Esophagus mucosa (tissue), 1 donor: ENCODE measurements at regions not wholly inside any gene's neighbourhood (a gene's known extent, or its start where the extent isn't known, plus 50 kb on each side); places are given as distances from the start of the nearest gene placed in this dataset.

Experiments used
- ATAC-seq: fragments of 200-7000 bp; cut with Tn5 transposase; one replicate; pipeline ENCODE4 v1.9.1; 2020
- donor health status: DM: yes; HTN: yes; CAD: no.

GRCh38 chr6:22943327-22943726 is 374.0 kb downstream of the HDGFL1 start:
- ATAC-seq = no peak

DNA sequence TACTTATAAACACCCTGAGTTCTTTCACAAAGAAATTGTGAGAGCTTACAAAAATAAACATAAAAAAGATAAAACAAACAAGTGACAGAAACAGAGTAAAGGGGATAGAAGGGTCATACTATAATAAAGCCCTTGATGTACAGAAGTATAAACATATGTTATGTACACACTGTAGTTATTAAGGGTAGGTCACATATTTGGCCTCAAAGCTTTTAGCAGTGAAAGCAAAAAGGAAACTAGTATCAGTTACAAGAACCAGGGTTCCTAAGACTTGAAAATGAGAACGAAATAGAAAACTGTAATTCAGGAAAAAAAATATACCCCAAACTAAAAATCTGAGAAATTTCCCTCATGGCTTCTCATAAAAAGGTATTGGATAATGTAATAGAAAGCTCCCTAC is 380.6 kb downstream of the HDGFL1 start:
- ATAC-seq = no peak

GRCh38 chr6:22952097-22952496 is 382.7 kb downstream of the HDGFL1 start:
- no peak for ATAC-seq

DNA sequence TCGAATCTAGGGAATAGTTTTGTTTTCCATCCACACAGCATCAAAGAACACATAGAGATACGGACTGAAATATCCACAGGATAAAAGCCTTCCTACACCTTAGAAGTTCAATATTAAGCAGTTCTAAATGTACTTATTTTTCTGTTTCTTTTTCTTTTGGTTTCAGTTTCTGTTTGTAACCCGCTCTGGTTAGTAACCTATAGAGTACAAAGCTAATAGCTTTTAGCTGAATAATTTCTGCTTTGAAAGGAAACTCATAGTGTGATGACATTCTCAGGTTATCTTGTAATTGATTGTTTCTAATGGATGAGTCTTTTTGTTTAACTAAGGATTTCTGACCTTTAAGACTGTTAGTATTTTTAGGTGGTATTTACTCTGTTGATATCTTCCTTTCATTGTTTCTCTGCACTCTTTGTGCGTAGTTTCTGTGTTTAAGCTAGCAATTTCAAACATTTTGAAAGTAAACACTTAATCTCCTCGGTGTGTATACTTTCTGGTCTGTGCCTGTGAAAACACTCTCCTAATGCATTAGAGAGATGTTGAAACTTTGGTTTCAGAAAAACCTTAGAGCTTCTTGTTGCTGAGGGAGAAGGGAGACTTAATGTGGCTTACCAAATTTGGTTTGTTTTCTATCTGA is 385.5 kb downstream of the HDGFL1 start:
- ATAC-seq = no peak

DNA sequence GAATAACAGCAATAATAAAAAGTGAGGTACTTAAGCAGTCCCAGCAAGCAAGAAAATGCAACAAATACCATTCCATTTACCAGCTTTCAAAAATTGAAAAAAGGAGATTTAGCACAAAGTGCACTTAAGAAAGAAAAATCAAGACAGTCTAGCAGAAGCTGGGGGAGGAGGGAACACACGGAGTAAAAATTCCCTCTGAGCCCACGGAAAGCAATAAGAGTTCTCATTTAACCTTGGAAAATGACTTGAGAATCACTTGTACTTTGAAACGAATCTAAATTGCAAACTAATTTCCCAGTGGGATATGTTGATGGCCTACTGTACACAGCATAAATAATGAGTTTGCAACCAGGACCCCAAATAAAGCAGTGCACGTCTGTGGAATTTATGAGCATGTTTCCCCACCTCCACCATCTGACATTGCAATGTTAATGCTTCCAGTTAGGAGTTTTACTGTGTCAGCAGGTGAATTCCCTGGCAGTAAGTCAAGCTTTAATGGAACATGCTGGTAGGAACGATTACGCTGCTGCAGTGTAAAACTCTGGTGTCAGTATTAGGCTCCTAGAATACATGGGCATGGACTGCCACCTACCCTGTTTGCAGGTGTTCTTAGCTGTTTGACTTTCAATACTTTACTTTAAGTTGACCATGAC is 386.8 kb downstream of the HDGFL1 start:
- no peak for ATAC-seq

DNA sequence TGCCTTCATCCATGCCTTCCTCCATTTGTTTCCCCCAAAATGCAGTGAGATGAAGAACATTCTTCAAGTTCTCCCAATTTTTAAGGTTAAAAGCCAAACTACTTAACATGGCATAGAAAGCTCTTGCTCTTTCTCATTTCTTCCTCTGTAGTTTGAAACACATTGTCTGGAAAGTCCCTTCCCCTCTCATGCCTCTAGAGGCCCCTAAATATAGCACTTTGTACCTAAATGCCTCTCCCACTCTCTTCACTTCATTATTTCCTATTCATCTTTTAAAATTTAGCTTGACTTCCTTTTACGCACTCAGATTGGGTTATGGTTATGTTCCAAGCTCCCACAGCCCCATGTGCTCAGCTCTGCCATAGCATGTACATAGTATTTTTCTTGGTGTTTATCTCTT is 389.3 kb downstream of the HDGFL1 start:
- ATAC-seq = no peak

DNA sequence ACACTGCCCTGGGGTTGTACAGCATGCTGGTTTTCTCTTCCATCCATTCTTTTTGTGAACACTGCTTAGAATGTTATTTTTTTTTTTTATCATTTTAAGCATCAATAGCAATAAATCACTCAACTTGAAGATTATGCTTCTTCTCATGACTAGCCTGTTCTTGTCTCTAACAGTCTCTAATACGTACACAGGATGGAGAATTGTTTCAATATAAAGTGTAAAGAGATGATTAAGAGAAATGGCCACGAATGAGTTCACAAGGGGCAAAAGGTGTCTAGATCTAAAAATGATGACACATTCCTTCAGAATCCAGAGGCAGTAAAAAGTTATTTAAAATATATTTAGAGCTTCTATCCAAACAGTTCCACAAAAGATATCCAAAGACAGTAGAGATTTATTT is 390.2 kb downstream of the HDGFL1 start:
- ATAC-seq = no peak

DNA sequence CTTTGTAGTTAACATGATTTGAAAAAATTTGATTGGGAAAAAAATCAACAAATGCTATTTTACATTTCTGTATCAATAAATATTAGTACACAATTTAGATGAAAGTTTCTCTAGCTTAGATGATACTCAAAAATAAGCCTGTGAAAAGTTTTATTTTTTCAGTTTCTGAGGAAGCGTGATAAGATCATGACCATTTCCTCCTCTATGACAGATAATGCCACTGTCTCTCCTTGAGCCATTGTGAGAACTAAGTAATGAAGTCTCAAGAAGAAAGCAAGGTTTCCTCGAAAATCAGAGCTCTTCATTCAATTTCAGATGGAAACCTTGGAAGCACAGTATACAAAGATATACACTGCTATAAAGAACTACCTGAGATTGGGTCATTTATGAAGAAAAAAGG is 395.0 kb downstream of the HDGFL1 start:
- no peak for ATAC-seq

DNA sequence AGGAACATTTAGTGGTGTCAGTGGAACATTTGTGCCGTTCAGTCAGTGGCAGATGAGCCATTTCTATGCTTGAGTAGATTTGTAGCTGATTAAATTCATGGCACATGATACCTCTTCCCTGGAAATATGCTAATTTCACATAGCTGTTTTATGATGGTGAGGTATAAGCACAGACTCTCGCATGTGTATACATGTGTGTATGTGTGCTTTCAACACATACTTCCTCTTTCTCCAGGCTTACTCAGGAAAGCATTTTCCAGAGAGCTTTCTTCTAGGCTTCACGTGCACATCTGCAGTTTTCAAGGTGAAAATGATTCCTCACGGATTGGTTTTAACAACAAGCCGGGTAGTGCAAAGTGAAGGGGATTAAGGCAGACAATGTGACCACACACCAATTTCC is 396.5 kb downstream of the HDGFL1 start:
- ATAC-seq = no peak

GRCh38 chr6:22966691-22967422 is 397.5 kb downstream of the HDGFL1 start:
- no peak for ATAC-seq

DNA sequence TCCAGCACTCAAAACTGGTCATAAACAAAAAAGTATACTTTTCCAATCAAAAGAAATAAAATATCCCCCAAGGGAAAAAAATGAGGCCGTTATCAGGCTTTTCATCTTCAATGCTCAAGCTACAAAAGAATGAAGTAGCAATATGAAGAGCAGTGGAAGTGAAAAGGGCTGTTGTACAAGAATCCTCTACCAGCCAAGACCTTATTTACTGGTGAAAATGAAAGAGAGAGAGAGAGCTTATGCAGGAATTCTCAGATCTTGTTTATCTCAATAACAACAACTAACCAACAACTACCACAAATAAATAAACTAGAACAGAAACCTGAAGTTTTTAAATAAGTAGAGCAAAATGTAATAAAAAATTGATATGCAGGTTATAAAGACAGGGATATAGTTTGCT is 400.6 kb downstream of the HDGFL1 start:
- ATAC-seq = no peak

DNA sequence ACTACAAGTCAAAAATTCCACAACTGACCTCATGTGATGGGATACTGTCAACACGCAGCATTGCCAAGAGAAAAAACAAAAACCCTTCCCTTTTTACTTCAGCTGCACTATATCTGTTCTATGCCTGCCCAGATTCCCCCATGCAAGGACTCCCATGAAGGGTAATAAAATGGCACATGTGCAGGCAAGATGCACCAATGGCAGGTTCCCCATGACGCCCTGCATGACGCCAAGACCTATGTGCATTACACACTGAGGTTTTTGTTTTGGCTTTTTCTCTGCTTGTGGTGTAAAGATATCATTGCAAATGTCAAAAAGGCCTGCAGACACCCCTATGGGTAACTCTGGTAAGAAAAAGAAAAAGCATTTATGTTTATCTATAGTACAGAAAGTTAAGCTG is 403.4 kb downstream of the HDGFL1 start:
- ATAC-seq = no peak

DNA sequence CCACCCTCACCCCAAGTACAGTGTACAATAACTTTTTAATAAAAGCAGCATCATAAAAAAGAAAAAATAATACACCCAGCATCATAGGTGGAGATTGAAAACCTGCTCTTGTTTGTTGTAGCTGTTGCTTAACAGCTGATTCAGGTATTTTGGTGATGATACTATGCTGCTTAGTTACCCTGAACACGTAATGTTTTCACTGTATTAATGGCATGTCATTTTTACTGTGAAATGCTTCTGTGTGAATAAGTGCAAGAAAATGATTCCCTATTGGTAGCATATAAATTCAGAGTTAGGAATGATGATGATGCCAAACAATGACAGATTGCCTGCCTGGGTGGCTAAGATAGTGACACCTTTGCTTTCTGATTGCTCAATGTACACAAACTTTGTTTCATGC is 405.7 kb downstream of the HDGFL1 start:
- no peak for ATAC-seq

DNA sequence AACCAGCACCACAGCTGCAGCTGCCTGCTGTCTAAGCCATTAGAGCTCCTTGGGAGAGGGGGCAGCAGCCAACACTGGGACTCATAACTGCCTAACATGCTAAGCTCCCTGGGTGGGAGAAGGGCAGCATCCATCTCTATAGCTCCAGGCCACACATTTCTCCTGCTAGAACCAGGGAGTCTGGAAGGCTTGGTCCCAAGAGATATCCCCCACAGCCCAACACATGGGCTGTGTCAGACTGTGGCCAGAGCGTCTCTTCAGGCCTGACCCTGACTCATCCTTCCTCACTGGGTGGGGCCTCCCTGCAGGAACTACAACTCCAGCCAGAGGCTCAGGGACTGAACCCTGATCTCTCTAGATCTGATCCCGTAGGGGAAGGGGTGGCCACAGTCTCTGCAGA is 411.1 kb downstream of the HDGFL1 start:
- no peak for ATAC-seq

- no peak for ATAC-seq
Measured at GRCh38 chr6:23002044-23002619, 432.8 kb downstream of the HDGFL1 start.

- ATAC-seq = no peak
Measured at GRCh38 chr6:23003671-23004467, 434.5 kb downstream of the HDGFL1 start.

DNA sequence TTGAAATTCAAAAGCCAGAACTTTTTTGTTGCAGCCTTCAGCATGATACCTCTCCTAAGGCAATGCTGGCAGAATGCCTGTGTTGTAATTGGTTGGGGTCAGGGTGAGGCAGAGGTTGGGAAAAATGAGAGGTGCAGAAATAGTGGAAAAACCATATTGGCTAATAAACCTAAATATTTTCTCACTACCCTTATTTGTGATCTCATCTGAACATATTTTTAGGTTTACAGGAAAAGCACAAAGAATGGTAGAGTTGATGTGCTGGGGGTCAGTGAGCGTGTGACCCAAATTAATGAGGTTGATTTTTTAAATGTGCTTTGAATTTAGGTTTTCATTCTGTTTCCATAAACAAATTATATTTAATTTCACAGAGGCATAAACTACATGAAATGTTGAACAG is 437.3 kb downstream of the HDGFL1 start:
- no peak for ATAC-seq

- ATAC-seq = no peak
Measured at GRCh38 chr6:23011615-23012014, 442.2 kb downstream of the HDGFL1 start.

- ATAC-seq = no peak
Measured at GRCh38 chr6:23013776-23014175, 444.4 kb downstream of the HDGFL1 start.

- ATAC-seq = no peak
Measured at GRCh38 chr6:23016696-23017095, 447.3 kb downstream of the HDGFL1 start.

- no peak for ATAC-seq
Measured at GRCh38 chr6:23021487-23021886, 452.1 kb downstream of the HDGFL1 start.

DNA sequence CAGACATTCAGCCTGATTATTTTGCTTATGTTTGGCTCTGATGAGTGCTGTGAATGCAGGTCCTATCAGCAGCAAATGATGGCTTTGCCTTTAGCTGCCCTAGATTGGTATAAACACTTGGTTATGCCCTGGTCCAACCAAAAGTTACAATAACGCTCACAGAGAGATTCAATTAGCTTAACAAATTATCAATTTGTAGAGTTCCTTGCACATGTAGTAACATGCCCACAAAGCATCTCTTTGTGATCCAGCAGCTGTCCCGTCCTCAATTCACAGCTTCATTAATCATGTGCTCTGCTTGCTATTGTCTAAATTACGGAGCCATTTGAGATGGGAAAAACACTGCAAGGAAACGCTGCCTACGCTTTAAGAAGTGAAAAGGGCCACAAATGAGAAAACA is 457.9 kb downstream of the HDGFL1 start:
- no peak for ATAC-seq

GRCh38 chr6:23031986-23032385 is 462.6 kb downstream of the HDGFL1 start:
- ATAC-seq = no peak
